Coronary artery (tissue), 2 donors: ENCODE measurements at regions not wholly inside any gene's neighbourhood (a gene's known extent, or its start where the extent isn't known, plus 50 kb on each side); places are given as distances from the start of the nearest gene placed in this dataset.
"Not testable (repeated sequence)": the region's sequence is repeated elsewhere in the genome, so short reads cannot be mapped to it uniquely, and the experiment has no call there.

Experiments
- DNase-seq: peaks from one replicate; pipeline ENCODE4 v3.0.0-alpha.2; 2017; ENCODE audit warnings: low spot score
- H3K27ac ChIP-seq, 2 donors: fragments of 200-600 bp; sonication (generic); one replicate each; pipeline ENCODE4 v1.5.1; 2016 to 2019
- H3K4me3 ChIP-seq: fragments of 200-600 bp; sonication (generic); 2 replicates; pipeline ENCODE4 v1.5.1; 2016; ENCODE audit warnings: mild to moderate bottlenecking, moderate library complexity
- CTCF ChIP-seq: fragments of 200-600 bp; sonication (generic); IDR thresholded peaks from one replicate; pipeline ENCODE4 v1.5.1; 2019; ENCODE audit warnings: antibody characterized with exemption

GRCh38 chr3:135652388-135652787, 313.1 kb upstream of the PPP2R3A start:
- H3K27ac ChIP-seq: no peak overlapping the region
- TF ChIP-seq CTCF: no peak
- DNase-seq: no peak
- H3K4me3 ChIP-seq: no peak overlapping the region

- H3K27ac ChIP-seq: no peak overlapping the region
- no peak for DNase-seq
- H3K4me3 ChIP-seq: no peak overlapping the region
- TF ChIP-seq CTCF: no peak
Measured at GRCh38 chr3:135655328-135655727, 310.2 kb upstream of the PPP2R3A start.

GRCh38 chr3:135658451-135658850, 307.1 kb upstream of the PPP2R3A start:
- H3K4me3 ChIP-seq: not testable (repeated sequence)

GRCh38 chr3:135667061-135667460, 298.5 kb upstream of the PPP2R3A start:
- no peak overlapping the region for H3K27ac ChIP-seq
- no peak for DNase-seq
- H3K4me3 ChIP-seq: no peak overlapping the region
- no peak for TF ChIP-seq CTCF

More at GRCh38 chr3:135658451-135658850, 307.1 kb upstream of the PPP2R3A start:
- not testable (repeated sequence) for DNase-seq, H3K27ac ChIP-seq

GRCh38 chr3:135674508-135674907, 291.0 kb upstream of the PPP2R3A start:
- H3K27ac ChIP-seq: no peak overlapping the region
- no peak overlapping the region for H3K4me3 ChIP-seq
- no peak for TF ChIP-seq CTCF
- no peak for DNase-seq

GRCh38 chr3:135678386-135678785, 287.1 kb upstream of the PPP2R3A start:
- Histone ChIP-seq H3K4me3 (no peak overlapping the region), H3K27ac (no peak overlapping the region)
- DNase-seq: no peak
- TF ChIP-seq CTCF: no peak

- no peak overlapping the region for H3K27ac ChIP-seq
- no peak for DNase-seq
- no peak overlapping the region for H3K4me3 ChIP-seq
- TF ChIP-seq CTCF: no peak
Measured at GRCh38 chr3:135688003-135688402, 277.5 kb upstream of the PPP2R3A start.

GRCh38 chr3:135690664-135691063, 274.9 kb upstream of the PPP2R3A start:
- no peak overlapping the region for H3K4me3 ChIP-seq
- H3K27ac ChIP-seq: no peak overlapping the region
- no peak for DNase-seq
- TF ChIP-seq CTCF: no peak
